ENCODE measurements at regions not wholly inside any gene's neighbourhood (a gene's known extent, or its start where the extent isn't known, plus 50 kb on each side); places are given as distances from the start of the nearest gene placed in this dataset.

GRCh38 chr13:40233731-40234195 lies 432.7 kb downstream of the FOXO1 start:
- no peak for DNase-seq

- no peak for DNase-seq
These were observed 431.2 kb downstream of the FOXO1 start for GRCh38 chr13:40235160-40235796.

DNA sequence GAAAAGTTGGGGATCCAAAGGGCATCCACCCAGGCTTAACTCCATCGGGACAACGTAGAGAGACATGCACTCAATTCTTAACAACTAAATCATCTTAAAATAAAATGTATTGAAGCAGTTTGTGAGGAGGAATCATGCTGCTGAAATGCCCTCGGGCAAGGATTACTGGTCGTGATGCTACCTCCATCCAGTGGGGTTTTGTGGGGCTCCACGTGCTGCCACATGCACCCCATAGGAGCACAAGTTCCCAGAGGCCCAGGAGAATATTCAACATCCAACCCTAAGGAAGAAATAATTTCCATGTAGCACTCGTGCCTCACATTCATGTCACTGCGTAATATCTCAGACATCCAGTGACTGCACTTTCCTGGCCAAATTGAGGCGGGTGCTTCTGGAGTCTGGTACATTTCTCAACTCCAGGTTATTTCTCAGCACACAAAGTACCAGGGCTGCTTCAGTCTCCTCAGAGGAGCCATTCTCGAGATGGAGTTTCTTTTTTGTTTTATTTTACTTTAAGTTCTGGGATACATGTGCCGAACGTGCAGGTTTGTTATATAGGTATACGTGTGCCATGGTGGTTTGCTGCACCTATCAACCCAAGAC lies 429.8 kb downstream of the FOXO1 start:
- no peak for DNase-seq

GRCh38 chr13:40238761-40239160 lies 427.7 kb downstream of the FOXO1 start:
- no peak for DNase-seq

- DNase-seq, result no peak
These were observed 426.1 kb downstream of the FOXO1 start for GRCh38 chr13:40240293-40240692.

DNA sequence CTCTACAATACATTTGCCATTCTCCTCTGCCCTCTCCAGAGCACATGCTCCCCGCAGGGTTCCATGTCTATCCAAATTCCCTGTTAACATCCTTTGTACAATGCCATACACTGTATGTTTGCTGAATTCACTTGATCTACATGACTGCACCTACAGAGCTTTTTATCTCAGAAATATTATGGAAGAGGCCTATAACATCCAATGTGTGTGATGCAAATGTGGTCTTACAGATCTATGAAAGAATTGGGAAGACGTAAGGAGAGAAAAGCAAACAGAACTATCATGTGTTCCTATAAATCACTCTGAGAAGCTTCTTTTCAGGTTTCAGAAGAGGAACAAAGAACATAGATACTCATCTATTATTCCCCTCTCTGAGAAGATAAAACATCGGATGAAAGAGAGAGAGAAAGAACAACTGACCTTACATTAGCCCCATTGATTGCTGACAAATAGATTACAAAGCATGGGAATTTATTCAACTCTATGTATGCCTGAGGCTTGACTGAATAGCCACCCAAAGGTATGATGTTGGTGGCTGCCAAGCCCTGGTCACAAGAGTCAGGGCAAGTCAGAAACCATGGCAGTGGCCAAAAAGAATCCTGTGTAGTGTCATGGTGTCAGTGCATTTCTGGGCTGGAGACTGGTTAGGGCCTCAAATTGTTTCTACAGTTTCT lies 425.2 kb downstream of the FOXO1 start:
- DNase-seq, result no peak

- no peak for DNase-seq
These were observed 423.4 kb downstream of the FOXO1 start for GRCh38 chr13:40243047-40243446.

GRCh38 chr13:40243982-40244381 lies 422.5 kb downstream of the FOXO1 start:
- no peak for DNase-seq

- no peak for DNase-seq
These were observed 420.9 kb downstream of the FOXO1 start for GRCh38 chr13:40245567-40245966.

GRCh38 chr13:40247845-40248244 lies 418.6 kb downstream of the FOXO1 start:
- DNase-seq, result no peak

GRCh38 chr13:40251343-40252032 lies 415.0 kb downstream of the FOXO1 start:
- no peak for DNase-seq

DNA sequence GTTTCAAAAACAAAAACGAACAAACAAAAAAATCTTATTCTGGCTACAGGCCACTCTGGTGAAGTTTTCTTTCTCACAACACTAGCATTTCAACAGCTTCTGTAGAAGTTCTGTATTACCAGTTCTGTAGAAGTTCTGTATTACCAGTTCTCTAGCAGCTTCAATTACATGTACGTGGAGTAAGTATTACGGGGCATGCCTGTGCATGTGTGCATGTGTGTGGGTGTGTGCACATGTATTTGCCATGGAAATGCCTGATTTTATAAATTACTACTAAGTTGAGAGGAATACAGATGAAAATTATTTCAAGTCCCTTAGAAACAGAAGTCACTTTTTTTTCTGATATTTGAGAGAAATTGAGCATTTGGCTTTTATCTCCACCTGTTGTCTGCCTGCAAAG lies 414.2 kb downstream of the FOXO1 start:
- DNase-seq, result no peak

DNA sequence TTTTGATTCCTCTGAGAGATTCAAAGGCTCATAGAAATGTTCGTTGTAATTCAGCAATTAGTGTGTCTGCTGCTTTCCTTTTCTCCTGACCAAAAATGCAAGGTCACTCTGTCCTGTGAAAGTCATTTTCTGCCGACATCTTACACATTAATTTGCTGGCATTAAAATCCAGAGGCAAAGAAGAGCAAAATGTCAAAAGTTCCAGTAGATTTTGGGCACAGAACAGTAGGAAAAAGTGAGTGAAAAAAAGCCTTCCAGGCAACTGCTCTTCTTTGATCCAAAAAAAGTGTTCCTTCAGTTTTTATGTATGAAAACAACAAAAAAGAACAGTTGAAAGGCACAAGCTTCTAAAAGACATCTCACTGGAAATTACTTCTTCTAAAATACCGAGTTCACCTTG lies 413.8 kb downstream of the FOXO1 start:
- DNase-seq, result no peak

GRCh38 chr13:40254394-40254793 lies 412.0 kb downstream of the FOXO1 start:
- no peak for DNase-seq

DNA sequence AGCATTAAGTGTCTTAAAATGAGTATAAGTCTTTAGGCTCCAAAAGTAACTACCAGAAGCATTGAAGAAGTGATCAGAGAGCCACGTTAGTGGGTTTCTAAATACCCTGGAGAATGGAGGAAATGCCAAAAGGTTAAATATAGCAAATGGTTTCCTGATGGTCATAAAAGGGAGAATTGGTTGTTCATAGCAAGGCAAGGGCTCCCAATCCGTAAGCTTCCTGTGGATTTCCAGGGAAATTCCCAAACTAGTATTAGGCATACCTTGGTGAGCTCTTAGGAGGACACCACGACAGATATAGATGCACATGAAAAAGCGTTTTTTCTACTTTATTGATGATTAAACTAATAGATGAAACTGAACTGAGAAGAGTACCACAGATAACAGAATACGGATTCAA lies 410.9 kb downstream of the FOXO1 start:
- no peak for DNase-seq

- DNase-seq, result no peak
These were observed 406.5 kb downstream of the FOXO1 start for GRCh38 chr13:40259899-40260298.

DNA sequence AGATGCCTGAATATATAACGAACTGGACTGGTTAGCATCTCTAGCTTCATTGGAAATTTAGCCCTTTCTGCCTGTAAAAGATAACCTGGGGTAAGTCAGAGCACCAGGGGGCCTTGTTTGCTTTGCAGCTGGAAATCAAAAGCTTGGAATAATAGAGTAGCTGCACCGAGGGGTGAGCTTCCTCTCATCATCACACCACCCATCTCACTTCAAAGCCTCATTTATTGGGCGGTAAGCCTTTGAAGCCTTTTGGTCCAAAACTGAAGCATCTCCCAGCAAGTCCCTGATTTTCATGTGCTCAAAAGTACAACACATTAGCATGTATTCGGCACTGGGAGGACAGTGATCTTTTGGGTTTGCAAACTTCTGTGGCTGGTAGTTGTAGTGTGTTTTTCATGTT lies 405.1 kb downstream of the FOXO1 start:
- no peak for DNase-seq

DNA sequence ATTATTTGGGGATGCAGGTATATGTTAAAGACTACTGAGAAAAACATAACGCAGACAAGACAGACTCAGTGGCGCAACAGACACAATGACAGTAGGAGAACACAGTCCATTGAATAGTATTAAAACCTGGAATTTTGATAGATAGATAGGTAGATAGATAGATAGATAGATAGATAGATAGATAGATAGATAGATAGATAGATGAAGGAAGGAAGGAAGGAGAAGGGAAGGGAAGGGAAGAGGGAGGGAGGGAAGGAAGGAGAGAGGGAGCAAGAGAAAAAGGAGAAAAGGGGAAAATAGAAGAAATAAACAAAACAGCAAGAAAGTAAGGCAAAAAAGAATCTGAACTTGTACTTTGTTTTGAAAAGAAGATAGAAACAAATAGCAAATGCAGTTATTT lies 404.5 kb downstream of the FOXO1 start:
- DNase-seq, result no peak

DNA sequence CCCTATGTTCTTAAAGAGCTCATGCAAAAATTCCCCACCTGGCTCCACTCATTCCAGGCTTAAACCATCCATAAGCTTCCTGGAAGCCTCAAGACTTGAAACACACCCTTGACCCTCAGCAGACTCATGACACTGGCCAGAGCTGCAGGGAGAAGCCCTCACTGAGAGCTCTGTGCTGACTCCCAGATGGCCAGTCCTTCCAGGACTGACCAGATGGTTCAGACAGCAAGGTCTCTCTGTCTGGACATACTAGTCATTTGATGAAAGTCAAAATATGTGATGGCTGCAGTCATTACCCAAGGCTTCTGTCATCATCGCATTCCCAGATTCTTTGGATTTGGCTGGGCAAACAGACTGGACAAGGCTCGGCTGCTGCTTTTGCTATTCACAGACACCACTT lies 397.4 kb downstream of the FOXO1 start:
- DNase-seq, result no peak

- DNase-seq, result no peak
These were observed 395.7 kb downstream of the FOXO1 start for GRCh38 chr13:40270726-40271125.

DNA sequence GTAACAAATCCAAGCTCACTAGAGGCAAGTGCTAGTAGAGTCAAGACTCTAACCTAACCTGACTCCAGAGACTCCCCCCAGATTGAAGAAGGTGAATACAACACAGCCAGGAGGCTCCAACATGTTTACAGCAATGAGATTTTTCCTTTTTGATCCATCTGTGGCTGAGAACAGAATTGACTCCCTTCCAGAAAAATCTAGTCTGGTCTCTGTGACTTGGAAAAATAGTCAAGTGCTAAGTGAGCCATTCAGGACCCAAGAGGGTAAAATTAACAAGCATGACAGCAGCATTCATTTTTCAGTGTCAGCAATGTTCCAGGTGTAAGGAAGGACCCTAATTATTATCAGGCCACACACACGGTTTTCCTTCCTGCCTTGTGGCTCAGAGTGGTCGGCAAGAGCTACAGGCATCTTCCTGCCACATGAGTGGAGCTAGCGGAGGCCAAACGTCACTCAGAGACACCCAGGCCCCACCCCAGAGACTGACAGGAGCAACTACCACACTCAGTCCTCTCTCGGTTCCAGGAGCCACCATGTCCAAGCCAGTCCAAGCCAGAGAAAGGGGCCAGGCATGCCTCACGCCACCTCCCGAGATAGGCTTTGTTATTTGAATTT lies 395.1 kb downstream of the FOXO1 start:
- DNase-seq, result no peak

DNA sequence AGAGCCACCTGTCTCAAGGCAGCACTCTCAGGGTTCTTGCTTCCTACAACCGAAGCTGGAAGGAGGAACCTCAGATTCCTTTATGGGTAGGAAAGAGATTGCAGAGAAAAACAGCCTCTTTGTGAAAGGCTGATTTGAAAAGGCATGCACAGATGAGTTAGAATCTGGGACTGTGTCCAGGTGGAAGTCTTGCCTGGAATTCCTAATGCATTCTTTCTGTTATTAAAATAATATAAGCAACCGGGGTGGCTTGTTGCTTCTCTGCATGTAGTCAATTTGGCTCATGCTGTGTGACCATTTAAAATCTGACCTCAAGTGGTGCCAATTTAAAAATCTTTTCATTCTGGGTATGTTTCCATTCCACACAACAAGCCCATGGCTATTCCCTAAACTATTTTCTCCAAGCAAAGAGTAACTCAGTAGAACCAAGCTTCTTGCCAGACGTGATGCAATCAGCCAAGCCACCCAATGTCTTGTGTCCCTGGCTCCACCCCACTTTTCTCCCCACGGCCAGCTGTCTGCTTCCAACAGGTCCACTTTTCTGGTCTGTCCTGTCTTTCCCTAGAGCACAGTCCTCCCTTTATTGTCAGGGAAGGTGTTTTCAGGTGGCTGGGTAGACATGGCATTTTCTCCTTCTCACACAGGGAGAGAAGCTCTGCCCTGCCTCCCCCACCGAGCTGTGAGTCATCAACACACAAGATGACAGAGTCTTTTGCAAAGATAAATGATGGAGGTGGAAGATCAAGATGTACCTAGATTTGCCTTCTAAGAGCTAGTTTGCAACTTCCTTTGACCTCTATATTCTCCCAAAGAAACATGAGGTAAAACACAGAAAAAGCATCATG lies 394.3 kb downstream of the FOXO1 start:
- no peak for DNase-seq

GRCh38 chr13:40272776-40273139 lies 393.7 kb downstream of the FOXO1 start:
- no peak for DNase-seq
